Upper lobe of right lung (tissue), 1 donor: ENCODE measurements at regions not wholly inside any gene's neighbourhood (a gene's known extent, or its start where the extent isn't known, plus 50 kb on each side); places are given as distances from the start of the nearest gene placed in this dataset.

Experiments used
- ATAC-seq: fragments of 200-7000 bp; cut with Tn5 transposase; one replicate; pipeline ENCODE4 v1.9.1; 2020; ENCODE audit warnings: mild to moderate bottlenecking, moderate library complexity
- DNase-seq: peaks from one replicate; pipeline ENCODE4 v3.0.0-alpha.2; 2020
- H3K27ac ChIP-seq: fragments of 200-600 bp; one replicate; pipeline ENCODE4 v1.8.0; 2022
- H3K27me3 ChIP-seq: fragments of 200-600 bp; one replicate; pipeline ENCODE4 v1.8.0; 2022; ENCODE audit warnings: mild to moderate bottlenecking
- H3K36me3 ChIP-seq: fragments of 200-600 bp; one replicate; pipeline ENCODE4 v1.8.0; 2022
- H3K4me1 ChIP-seq: fragments of 200-600 bp; one replicate; pipeline ENCODE4 v1.8.0; 2022
- H3K4me3 ChIP-seq: fragments of 200-600 bp; one replicate; pipeline ENCODE4 v1.8.0; 2022; ENCODE audit warnings: mild to moderate bottlenecking
- H3K9me3 ChIP-seq: fragments of 200-600 bp; one replicate; pipeline ENCODE4 v1.8.0; 2022
- CTCF ChIP-seq: fragments of 200-600 bp; IDR thresholded peaks from one replicate; pipeline ENCODE4 v1.8.0; 2022; ENCODE audit warnings: antibody characterized with exemption
- intact Hi-C: fragments of 100-400 bp; cut with DNase I; formaldehyde crosslinking; loops from one replicate; pipeline ENCODE4 v1.11.0; 2022
- donor health status: DM: no; HTN: yes; CAD: no; lungs with severe emphysema.

DNA sequence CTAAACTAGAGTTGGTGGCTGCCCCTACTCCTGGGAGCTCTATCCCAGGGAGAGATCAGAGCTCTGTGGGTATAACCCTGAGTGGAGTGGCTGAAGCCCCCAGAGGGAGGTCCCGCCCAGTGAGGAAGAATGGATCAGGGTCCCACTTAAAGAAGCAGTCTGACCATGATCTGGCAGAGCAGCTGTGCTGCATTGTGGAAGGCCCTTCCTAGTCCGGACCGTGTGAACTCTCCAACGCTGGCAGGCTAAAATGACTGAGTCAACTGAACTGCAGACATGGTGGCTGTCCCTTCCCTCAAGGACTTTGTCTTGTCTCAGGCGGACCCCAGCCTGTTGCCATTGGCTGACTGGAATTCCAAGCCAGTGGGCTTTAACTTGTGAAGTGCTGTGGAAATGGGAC is 494.2 kb downstream of the FAM181B start:
- no peak for ATAC-seq
- no peak for DNase-seq

DNA sequence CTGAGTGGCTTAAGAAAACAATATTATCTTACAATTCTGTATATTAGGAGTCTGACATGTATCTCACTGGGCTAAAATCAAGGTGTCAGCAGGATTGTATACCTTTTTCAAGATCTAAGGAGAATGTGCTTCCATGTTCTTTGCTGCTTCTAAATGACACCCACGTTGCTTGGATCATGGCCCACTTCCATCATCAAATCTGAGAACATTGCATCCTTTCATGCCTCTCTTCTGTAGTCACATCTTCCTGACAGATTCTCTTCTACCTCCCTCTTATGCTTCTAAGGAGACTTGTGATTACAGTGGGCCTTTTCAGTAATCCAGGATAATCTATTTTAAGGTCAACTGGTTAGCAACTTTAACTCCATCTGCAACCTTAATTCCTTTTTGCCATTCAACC is 499.4 kb downstream of the FAM181B start:
- Histone ChIP-seq H3K27ac (no peak overlapping the region), H3K4me3 (no peak overlapping the region), H3K36me3 (no peaks in the 10 kb centered on the region), H3K27me3 (no peaks in the 10 kb centered on the region), H3K9me3 (no peaks in the 10 kb centered on the region), H3K4me1 (no peaks in the 10 kb centered on the region)
- intact Hi-C loops = no loop called here
- no peak for TF ChIP-seq CTCF
- no peak for ATAC-seq
- DNase-seq = no peak

More for the DNA sequence above, 494.2 kb downstream of the FAM181B start:
- intact Hi-C loops = no loop called here
- H3K36me3 ChIP-seq = no peaks in the 10 kb centered on the region
- H3K27ac ChIP-seq = no peak overlapping the region
- H3K4me3 ChIP-seq = no peak overlapping the region
- H3K9me3 ChIP-seq = no peaks in the 10 kb centered on the region
- no peaks in the 10 kb centered on the region for H3K27me3 ChIP-seq
- H3K4me1 ChIP-seq = no peaks in the 10 kb centered on the region
- TF ChIP-seq CTCF = no peak

DNA sequence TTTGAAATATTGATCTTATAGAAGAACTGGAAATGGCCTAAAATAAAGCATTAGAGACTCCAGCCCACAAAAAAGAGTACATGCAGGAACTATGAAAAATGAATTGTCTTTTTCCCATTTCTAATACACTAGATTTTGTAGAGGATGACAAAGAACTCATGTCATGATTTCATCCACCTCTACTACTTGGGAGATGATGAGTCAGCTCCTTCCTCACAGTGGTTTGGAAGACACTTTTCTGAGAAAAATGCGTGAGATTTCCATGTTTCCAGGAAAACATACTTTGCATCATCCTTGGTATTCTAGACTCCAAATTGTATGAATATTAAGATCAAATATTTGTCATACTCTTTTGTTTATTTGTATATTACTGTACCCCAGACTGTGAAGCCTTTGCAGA is 500.5 kb downstream of the FAM181B start:
- intact Hi-C loops = no loop called here
- Histone ChIP-seq H3K27ac (no peak overlapping the region), H3K4me3 (no peak overlapping the region), H3K4me1 (no peaks in the 10 kb centered on the region), H3K27me3 (no peaks in the 10 kb centered on the region), H3K36me3 (no peaks in the 10 kb centered on the region), H3K9me3 (no peaks in the 10 kb centered on the region)
- DNase-seq = no peak
- no peak for TF ChIP-seq CTCF
- no peak for ATAC-seq

GRCh38 chr11:82229341-82229740 is 504.3 kb downstream of the FAM181B start:
- H3K27ac ChIP-seq = no peak overlapping the region
- H3K4me3 ChIP-seq = no peak overlapping the region
- no peaks in the 10 kb centered on the region for H3K36me3 ChIP-seq
- no peaks in the 10 kb centered on the region for H3K4me1 ChIP-seq
- intact Hi-C loops = no loop called here
- no peak for ATAC-seq
- DNase-seq = no peak
- no peaks in the 10 kb centered on the region for H3K27me3 ChIP-seq
- peak; percentile 32 for TF ChIP-seq CTCF
- no peaks in the 10 kb centered on the region for H3K9me3 ChIP-seq

GRCh38 chr11:82225930-82226329 is 507.7 kb downstream of the FAM181B start:
- intact Hi-C loops = no loop called here
- Histone ChIP-seq H3K9me3 (no peaks in the 10 kb centered on the region), H3K27ac (no peak overlapping the region), H3K27me3 (no peaks in the 10 kb centered on the region), H3K36me3 (no peaks in the 10 kb centered on the region), H3K4me3 (no peak overlapping the region), H3K4me1 (no peaks in the 10 kb centered on the region)
- ATAC-seq = no peak
- no peak for TF ChIP-seq CTCF
- no peak for DNase-seq

GRCh38 chr11:82225502-82225901 is 508.2 kb downstream of the FAM181B start:
- no peaks in the 10 kb centered on the region for H3K9me3 ChIP-seq
- no peak for TF ChIP-seq CTCF
- H3K4me3 ChIP-seq = no peak overlapping the region
- ATAC-seq (no peak), DNase-seq (no peak)
- H3K27me3 ChIP-seq = no peaks in the 10 kb centered on the region
- intact Hi-C loops = no loop called here
- H3K27ac ChIP-seq = no peak overlapping the region
- no peaks in the 10 kb centered on the region for H3K36me3 ChIP-seq
- H3K4me1 ChIP-seq = no peaks in the 10 kb centered on the region
